IMR-90 (cell line): ENCODE measurements at regions not wholly inside any gene's neighbourhood (a gene's known extent, or its start where the extent isn't known, plus 50 kb on each side); places are given as distances from the start of the nearest gene placed in this dataset.

Experiments used
- ATAC-seq: fragments of 200-7000 bp; cut with Tn5 transposase; 2 replicates; pipeline ENCODE4 v1.9.1; 2020; ENCODE audit warnings: low read depth, mild to moderate bottlenecking, moderate library complexity
- BruUV-seq: library from RNA; stranded (reverse); fragments of 400-500 nt; replicated peaks from 2 replicates; lab custom pipeline; 2021; lab: Mats Ljungman, UMichigan
- CTCF ChIA-PET: fragments of 300-600 bp; formaldehyde crosslinking; extraction: SDS; loops from one replicate; lab custom pipeline; 2021; ENCODE audit warnings: antibody characterized with exemption; lab: Yijun Ruan, JAX
- POLR2A ChIA-PET: fragments of 300-600 bp; sonication (Branson Sonifier 250); formaldehyde crosslinking; loops from one replicate; lab custom pipeline; 2022; ENCODE audit warnings: antibody characterized with exemption; ENCODE audit not compliant: unreplicated experiment; lab: Charles Lee
- DNase-seq: peaks from one replicate; pipeline ENCODE4 v3.0.0; 2013
- H2AFZ ChIP-seq: replicated peaks from 2 replicates; pipeline ENCODE3; 2013; ENCODE audit warnings: low read length, mild to moderate bottlenecking; ENCODE audit not compliant: poor library complexity
- H2AK5ac ChIP-seq: 2 replicates; pipeline ENCODE4 v1.6.1; 2013; ENCODE audit warnings: low read depth, low read length, inconsistent platforms
- H2AK9ac ChIP-seq: replicated peaks from 2 replicates; pipeline ENCODE3; 2013; ENCODE audit warnings: mild to moderate bottlenecking, low read depth, low read length, moderate library complexity; ENCODE audit not compliant: poor library complexity
- H2BK120ac ChIP-seq: 2 replicates; pipeline ENCODE4 v1.6.1; 2013; ENCODE audit warnings: low read depth, low read length, inconsistent platforms
- H2BK15ac ChIP-seq: 3 replicates; pipeline ENCODE4 v1.6.1; 2013; ENCODE audit warnings: low read depth, low read length, inconsistent platforms
- H2BK20ac ChIP-seq: 2 replicates; pipeline ENCODE4 v1.6.1; 2013; ENCODE audit warnings: low read depth, mild to moderate bottlenecking, inconsistent platforms, low read length, moderate library complexity
- H2BK5ac ChIP-seq: 2 replicates; pipeline ENCODE4 v1.6.1; 2013; ENCODE audit warnings: mild to moderate bottlenecking, low read depth, low read length, inconsistent platforms; ENCODE audit not compliant: poor library complexity, severe bottlenecking
- H3K14ac ChIP-seq: replicated peaks from 2 replicates; pipeline ENCODE4 v1.6.1; 2013; ENCODE audit warnings: low read depth, low read length, inconsistent platforms
- H3K18ac ChIP-seq: 2 replicates; pipeline ENCODE4 v1.6.1; 2013; ENCODE audit warnings: low read depth, low read length, control low read depth
- H3K23ac ChIP-seq: 2 replicates; pipeline ENCODE4 v1.6.1; 2013; ENCODE audit warnings: low read depth, low read length, inconsistent platforms
- H3K27ac ChIP-seq: 2 replicates; pipeline ENCODE4 v1.5.1; 2013; ENCODE audit warnings: mild to moderate bottlenecking, control low read depth, low read length; ENCODE audit not compliant: insufficient read depth
- H3K27me3 ChIP-seq: 2 replicates; pipeline ENCODE4 v1.6.1; 2013; ENCODE audit warnings: low read length; ENCODE audit not compliant: control insufficient read depth, insufficient read depth
- H3K36me3 ChIP-seq: 2 replicates; pipeline ENCODE4 v1.6.1; 2013; ENCODE audit warnings: low read length, mixed read lengths; ENCODE audit not compliant: control insufficient read depth, insufficient read depth
- H3K4ac ChIP-seq: 2 replicates; pipeline ENCODE4 v1.6.1; 2013; ENCODE audit warnings: low read depth, low read length, inconsistent platforms
- H3K4me1 ChIP-seq: 2 replicates; pipeline ENCODE4 v1.6.1; 2013; ENCODE audit warnings: low read length, mixed read lengths; ENCODE audit not compliant: control insufficient read depth, insufficient read depth
- H3K4me2 ChIP-seq: 2 replicates; pipeline ENCODE4 v1.6.1; 2013; ENCODE audit warnings: low read depth, mild to moderate bottlenecking, control low read depth, low read length, moderate library complexity
- H3K4me3 ChIP-seq: 2 replicates; pipeline ENCODE4 v1.5.1; 2013; ENCODE audit warnings: low read depth, mild to moderate bottlenecking, control low read depth, low read length, moderate library complexity; ENCODE audit not compliant: insufficient read depth
- H3K56ac ChIP-seq: 2 replicates; pipeline ENCODE4 v1.6.1; 2013; ENCODE audit warnings: low read length, inconsistent platforms; ENCODE audit not compliant: insufficient read depth; ENCODE audit errors: extremely low read depth
- H3K79me1 ChIP-seq, 2 experiments: 2 replicates each; pipeline ENCODE4 v1.6.1; 2013; ENCODE audit warnings: low read length in 2 of 2, inconsistent platforms in 1 of 2, low read depth in 1 of 2
- H3K9ac ChIP-seq: 2 replicates; pipeline ENCODE4 v1.6.1; 2013; ENCODE audit warnings: low read depth, low read length, control low read depth
- H3K9me1 ChIP-seq: 2 replicates; pipeline ENCODE4 v1.6.1; 2013; ENCODE audit warnings: low read length, inconsistent platforms; ENCODE audit not compliant: insufficient read depth
- H3K9me3 ChIP-seq: 2 replicates; pipeline ENCODE4 v1.6.1; 2013; ENCODE audit warnings: low read length; ENCODE audit not compliant: control insufficient read depth, insufficient read depth
- H4K20me1 ChIP-seq: 2 replicates; pipeline ENCODE4 v1.6.1; 2013; ENCODE audit warnings: low read length, inconsistent platforms; ENCODE audit not compliant: insufficient read depth
- H4K5ac ChIP-seq: 2 replicates; pipeline ENCODE4 v1.6.1; 2013; ENCODE audit warnings: mild to moderate bottlenecking, low read depth, low read length, control low read depth
- H4K8ac ChIP-seq, 2 experiments: 2 replicates each; pipeline ENCODE4 v1.6.1; 2013; ENCODE audit warnings: low read depth in 2 of 2, low read length in 2 of 2, control low read depth in 1 of 2, inconsistent platforms in 1 of 2
- H4K91ac ChIP-seq: 2 replicates; pipeline ENCODE4 v1.6.1; 2013; ENCODE audit warnings: low read depth, low read length, inconsistent platforms; ENCODE audit not compliant: insufficient read depth
- BHLHE40 ChIP-seq: fragments of 150-350 bp; IDR thresholded peaks from 2 replicates; pipeline ENCODE4 v1.6.1; 2016; ENCODE audit warnings: mild to moderate bottlenecking, low read depth, low read length
- CEBPB ChIP-seq: IDR thresholded peaks from 2 replicates; pipeline ENCODE4 v1.6.1; 2012; ENCODE audit warnings: low read depth, low read length, improper control_type of control experiment
- CHD1 ChIP-seq: IDR thresholded peaks from 2 replicates; pipeline ENCODE4 v1.6.1; 2012; ENCODE audit warnings: low read depth, low read length, improper control_type of control experiment
- CTCF ChIP-seq: conservative IDR thresholded peaks from 2 replicates; pipeline ENCODE4 v1.5.1; 2012; ENCODE audit warnings: mild to moderate bottlenecking, low read depth, low read length, improper control_type of control experiment
- MAFK ChIP-seq: IDR thresholded peaks from 2 replicates; pipeline ENCODE4 v1.6.1; 2012; ENCODE audit warnings: low read depth, low read length, improper control_type of control experiment
- MAZ ChIP-seq: IDR thresholded peaks from 2 replicates; pipeline ENCODE4 v1.6.1; 2012; ENCODE audit warnings: low read depth, mild to moderate bottlenecking, low read length, improper control_type of control experiment, moderate library complexity, borderline replicate concordance
- MXI1 ChIP-seq: IDR thresholded peaks from 2 replicates; pipeline ENCODE4 v1.6.1; 2012; ENCODE audit warnings: low read depth, mild to moderate bottlenecking, low read length, moderate library complexity, borderline replicate concordance
- NFE2L2 ChIP-seq: fragments of 150-350 bp; IDR thresholded peaks from 2 replicates; pipeline ENCODE4 v1.6.1; 2016; ENCODE audit warnings: low read depth, mild to moderate bottlenecking, low read length
- POLR2A ChIP-seq: IDR thresholded peaks from 2 replicates; pipeline ENCODE4 v1.6.1; 2012; ENCODE audit warnings: mild to moderate bottlenecking, low read depth, low read length
- RAD21 ChIP-seq: IDR thresholded peaks from 2 replicates; pipeline ENCODE4 v1.6.1; 2012; ENCODE audit warnings: low read length, improper control_type of control experiment
- RCOR1 ChIP-seq: IDR thresholded peaks from 2 replicates; pipeline ENCODE4 v1.6.1; 2012; ENCODE audit warnings: mild to moderate bottlenecking, low read length, improper control_type of control experiment; ENCODE audit not compliant: insufficient replicate concordance
- RFX5 ChIP-seq: IDR thresholded peaks from 2 replicates; pipeline ENCODE4 v1.8.0; 2012; ENCODE audit warnings: low read depth, mild to moderate bottlenecking, low read length, moderate library complexity
- USF2 ChIP-seq: fragments of 150-350 bp; IDR thresholded peaks from 2 replicates; pipeline ENCODE4 v1.6.1; 2017; ENCODE audit warnings: mild to moderate bottlenecking, antibody characterized with exemption, low read length, low read depth
- WGBS, 2 experiments: methylation state at CpG; one replicate each; pipeline versions ENCODE4 v1.1.5 to v1.1.7; 2013; ENCODE audit warnings: missing lambda C conversion rate in 2 of 2; ENCODE audit not compliant: insufficient read length in 1 of 2; ENCODE audit errors: extremely low coverage in 2 of 2; 5-methylcytosine and 5-hydroxymethylcytosine counted together
- dilution Hi-C: fragments of 300-500 bp; cut with HindIII; formaldehyde crosslinking; loops from one replicate; pipeline ENCODE4 v1.14.3; 2018; ENCODE audit warnings: low sequenced_read_pairs; ENCODE audit not compliant: unreplicated experiment
- in situ Hi-C: fragments of 300-500 bp; cut with MboI; formaldehyde crosslinking; loops from 3 replicates; pipeline ENCODE4 v1.14.3; 2019; ENCODE audit warnings: low sequenced_read_pairs, inconsistent platforms, mixed read lengths
- intact Hi-C: fragments of 100-400 bp; cut with micrococcal nuclease; formaldehyde crosslinking; loops from 2 replicates; pipeline ENCODE4 v1.10.0; 2022

- Histone ChIP-seq H4K5ac (no peak overlapping the region), H3K9me3 (no peaks in the 10 kb centered on the region), H3K79me1 (no peaks in the 10 kb centered on the region), H2AK5ac (no peak overlapping the region; the same call in 1 of the 2 replicates), H4K8ac (no peak overlapping the region), H3K27me3 (no peaks in the 10 kb centered on the region), H3K4me2 (no peak overlapping the region), H2AFZ (peak overlapping the region; percentile 43), H4K20me1 (no peaks in the 10 kb centered on the region), H3K36me3 (no peaks in the 10 kb centered on the region), H3K4ac (no peak overlapping the region), H3K4me1 (no peaks in the 10 kb centered on the region), H3K9ac (no peak overlapping the region), H3K18ac (no peak overlapping the region), H2AK9ac (no peak overlapping the region), H3K4me3 (no peak overlapping the region), H2BK20ac (no peak overlapping the region), H3K9me1 (no peaks in the 10 kb centered on the region), H2BK120ac (no peak overlapping the region), H4K91ac (no peak overlapping the region), H2BK15ac (no peak overlapping the region), H3K23ac (no peak overlapping the region), H2BK5ac (no peak overlapping the region), H3K56ac (no peak overlapping the region), H3K14ac (no peak overlapping the region), H3K27ac (no peak overlapping the region)
- DNase-seq (no peak), ATAC-seq (no peak)
- intact Hi-C loops (no loop called here), dilution Hi-C loops (no loop called here), in situ Hi-C loops (no loop called here)
- no TSS peak for BruUV-seq
- CTCF ChIA-PET = no interaction called here
- no CpG with 5 or more reads among the region's 6 CpGs for WGBS, 2 experiments
- TF ChIP-seq MAZ (no peak), CTCF (no peak), RCOR1 (no peak), NFE2L2 (no peak), CEBPB (no peak), USF2 (no peak), CHD1 (no peak), POLR2A (no peak), MAFK (no peak), BHLHE40 (no peak), RAD21 (no peak), MXI1 (no peak), RFX5 (no peak)
- POLR2A ChIA-PET = no interaction called here
Observed at GRCh38 chr2:61742955-61743354, 110.9 kb downstream of the FAM161A start.
